MCF 10A (cell line): ENCODE measurements at regions not wholly inside any gene's neighbourhood (a gene's known extent, or its start where the extent isn't known, plus 50 kb on each side); places are given as distances from the start of the nearest gene placed in this dataset.
A peak's percentile ranks its signal among the peaks of the same experiment; 100 is the strongest.

ENCODE experiments used
- BruUV-seq: library from RNA; stranded (reverse); fragments of 400-500 nt; replicated peaks from 2 replicates; lab custom pipeline; 2021; lab: Mats Ljungman, UMichigan
- CTCF ChIA-PET: fragments of 300-600 bp; sonication (Branson Sonifier 250); formaldehyde crosslinking; extraction: SDS; loops from one replicate; lab custom pipeline; 2021; ENCODE audit warnings: antibody characterized with exemption, inconsistent platforms; lab: Yijun Ruan, JAX
- POLR2A ChIA-PET: fragments of 300-600, 350-650 bp; sonication (Branson Sonifier 250); formaldehyde crosslinking; extraction: SDS; loops from one replicate; lab custom pipeline; 2020; ENCODE audit warnings: antibody characterized with exemption, inconsistent platforms; lab: Yijun Ruan, JAX
- DNase-seq: peaks from one replicate; pipeline ENCODE4 v3.0.0-alpha.2; 2018; ENCODE audit not compliant: unreplicated experiment
- H3K27ac Mint-ChIP-seq: one replicate; pipeline ENCODE4 v1.8.0; 2022; ENCODE audit warnings: mild to moderate bottlenecking, low read depth, mixed read lengths; ENCODE audit not compliant: unreplicated experiment
- H3K27me3 Mint-ChIP-seq: one replicate; pipeline ENCODE4 v1.8.0; 2022; ENCODE audit warnings: mixed read lengths; ENCODE audit not compliant: insufficient read depth, unreplicated experiment
- H3K36me3 Mint-ChIP-seq: one replicate; pipeline ENCODE4 v1.8.0; 2022; ENCODE audit warnings: mild to moderate bottlenecking, moderate library complexity, mixed read lengths; ENCODE audit not compliant: insufficient read depth, unreplicated experiment
- H3K4me1 Mint-ChIP-seq: one replicate; pipeline ENCODE4 v1.8.0; 2022; ENCODE audit warnings: mixed read lengths; ENCODE audit not compliant: insufficient read depth, unreplicated experiment
- H3K4me3 Mint-ChIP-seq: one replicate; pipeline ENCODE4 v1.8.0; 2022; ENCODE audit warnings: mild to moderate bottlenecking, moderate library complexity, mixed read lengths; ENCODE audit not compliant: unreplicated experiment
- H3K9me3 Mint-ChIP-seq: one replicate; pipeline ENCODE4 v1.8.0; 2022; ENCODE audit warnings: mixed read lengths; ENCODE audit not compliant: unreplicated experiment
- intact Hi-C: fragments of 100-400 bp; cut with micrococcal nuclease; formaldehyde crosslinking; loops from 2 replicates; pipeline ENCODE4 v1.14.1; 2022
- TF ChIP-seq, protein P1 (sequence below): fragments of 200-600 bp; IDR thresholded peaks from one replicate; pipeline ENCODE4 v1.8.0; 2022; ENCODE audit warnings: antibody characterized with exemption, mild to moderate bottlenecking; ENCODE audit not compliant: unreplicated experiment

DNA sequence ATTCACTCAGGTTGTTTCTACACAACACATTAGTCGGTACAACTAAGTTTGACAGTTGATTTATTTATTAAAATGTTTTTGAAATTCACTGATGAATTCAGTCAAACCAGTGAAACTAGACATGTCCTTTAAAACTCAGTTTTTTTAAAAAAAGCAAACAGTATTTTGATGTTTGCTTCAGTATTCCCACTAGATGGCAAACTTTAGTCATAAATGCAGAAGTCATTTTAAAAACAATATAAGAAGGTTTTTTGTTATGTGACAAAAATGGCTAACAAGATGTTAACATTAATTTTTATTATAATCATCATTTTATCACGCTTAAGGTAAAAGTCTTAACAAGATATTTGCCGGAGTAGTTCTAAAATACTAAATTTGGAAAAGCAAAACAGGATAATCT, 1337.8 kb upstream of the DIAPH2 start:
- TF ChIP-seq, protein P1, sequence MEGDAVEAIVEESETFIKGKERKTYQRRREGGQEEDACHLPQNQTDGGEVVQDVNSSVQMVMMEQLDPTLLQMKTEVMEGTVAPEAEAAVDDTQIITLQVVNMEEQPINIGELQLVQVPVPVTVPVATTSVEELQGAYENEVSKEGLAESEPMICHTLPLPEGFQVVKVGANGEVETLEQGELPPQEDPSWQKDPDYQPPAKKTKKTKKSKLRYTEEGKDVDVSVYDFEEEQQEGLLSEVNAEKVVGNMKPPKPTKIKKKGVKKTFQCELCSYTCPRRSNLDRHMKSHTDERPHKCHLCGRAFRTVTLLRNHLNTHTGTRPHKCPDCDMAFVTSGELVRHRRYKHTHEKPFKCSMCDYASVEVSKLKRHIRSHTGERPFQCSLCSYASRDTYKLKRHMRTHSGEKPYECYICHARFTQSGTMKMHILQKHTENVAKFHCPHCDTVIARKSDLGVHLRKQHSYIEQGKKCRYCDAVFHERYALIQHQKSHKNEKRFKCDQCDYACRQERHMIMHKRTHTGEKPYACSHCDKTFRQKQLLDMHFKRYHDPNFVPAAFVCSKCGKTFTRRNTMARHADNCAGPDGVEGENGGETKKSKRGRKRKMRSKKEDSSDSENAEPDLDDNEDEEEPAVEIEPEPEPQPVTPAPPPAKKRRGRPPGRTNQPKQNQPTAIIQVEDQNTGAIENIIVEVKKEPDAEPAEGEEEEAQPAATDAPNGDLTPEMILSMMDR: peak; percentile 31
- ChIA-PET POLR2A (no interaction called here), CTCF (interaction anchor here (0.5 to 0.8 kb wide), 4 partner anchors 12 to 1035 kb away, joined by 3 to 5 read pairs (median 3); no protein-coding TSS in a partner anchor)
- Mint-ChIP-seq H3K36me3 (no peaks in the 10 kb centered on the region), H3K27ac (no peak overlapping the region), H3K4me3 (no peak overlapping the region), H3K9me3 (no peaks in the 10 kb centered on the region), H3K27me3 (peaks cover 11% of the 10 kb centered on the region), H3K4me1 (no peaks in the 10 kb centered on the region)
- peak; percentile 20 for DNase-seq
- BruUV-seq: no TSS peak
- intact Hi-C loops: loop anchor here (1.0 kb wide), 1 partner anchor 835 kb away; no protein-coding TSS in a partner anchor

DNA sequence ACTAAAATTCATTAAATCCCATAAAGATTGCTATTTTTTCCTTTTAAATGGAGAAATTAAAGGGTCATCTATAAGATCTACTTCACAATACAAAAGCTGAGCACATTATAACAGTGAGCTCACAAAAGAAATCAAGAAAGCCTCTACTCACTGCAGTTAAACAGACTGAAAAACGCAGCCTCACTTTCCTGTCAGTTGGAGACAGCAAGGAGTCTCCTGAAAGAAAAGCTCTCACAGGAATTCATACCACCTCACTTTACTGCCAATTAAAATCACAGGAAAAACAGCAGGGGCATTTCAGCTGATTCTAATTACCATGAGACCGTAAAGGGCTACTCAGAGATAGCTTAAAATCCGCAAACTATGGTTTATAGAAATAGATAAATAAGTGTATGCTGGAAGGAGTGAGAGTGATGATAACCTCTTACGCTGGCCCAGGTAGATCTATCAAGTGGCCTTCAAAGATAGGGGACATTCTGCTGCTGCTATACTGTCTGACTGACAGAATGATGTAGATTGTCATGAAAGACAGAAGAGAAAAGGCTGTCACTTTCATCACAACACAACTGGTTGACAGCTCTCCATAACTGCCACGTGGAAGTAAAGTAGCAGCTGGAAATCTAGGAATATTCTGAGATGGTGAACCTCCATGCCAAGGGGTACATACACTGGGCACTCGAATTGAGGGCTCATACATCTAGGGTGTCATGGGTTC, 1333.7 kb upstream of the DIAPH2 start:
- BruUV-seq: no TSS peak
- H3K4me1 Mint-ChIP-seq: no peaks in the 10 kb centered on the region
- peaks cover 7% of the 10 kb centered on the region for H3K27me3 Mint-ChIP-seq
- no peak overlapping the region for H3K4me3 Mint-ChIP-seq
- no peaks in the 10 kb centered on the region for H3K36me3 Mint-ChIP-seq
- intact Hi-C loops: no loop called here
- POLR2A ChIA-PET: interaction anchor here (1.4 kb wide), 1 partner anchor 32 kb away, joined by 5 read pairs; no protein-coding TSS in a partner anchor
- CTCF ChIA-PET: interaction anchor here (0.9 to 1.0 kb wide), 3 partner anchors 32 to 831 kb away, joined by 3 to 4 read pairs (median 3); no protein-coding TSS in a partner anchor
- H3K9me3 Mint-ChIP-seq: no peaks in the 10 kb centered on the region
- no peak for DNase-seq
- TF ChIP-seq, protein P1: no peak
- H3K27ac Mint-ChIP-seq: no peak overlapping the region

DNA sequence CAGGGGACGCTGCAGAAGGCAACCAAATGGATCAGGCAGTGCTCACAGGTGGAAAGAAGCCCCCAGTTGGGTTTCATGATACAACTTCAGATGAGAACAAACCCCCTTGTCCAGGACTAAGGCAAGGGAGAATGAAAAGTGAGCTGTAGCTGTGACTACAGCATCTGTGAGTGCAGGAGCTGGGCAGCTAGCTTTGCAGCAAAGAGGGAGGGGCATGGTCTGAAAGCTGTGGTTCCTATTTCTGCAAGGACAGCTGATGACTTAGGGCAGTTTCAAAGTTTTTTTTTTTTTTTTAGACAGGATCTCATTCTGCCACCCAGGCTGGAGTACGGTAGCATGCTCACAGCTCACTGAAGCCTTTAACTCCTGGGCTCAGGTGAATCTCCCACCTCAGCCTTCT, 1317.4 kb upstream of the DIAPH2 start:
- Mint-ChIP-seq H3K27me3 (peaks cover 12% of the 10 kb centered on the region), H3K36me3 (no peaks in the 10 kb centered on the region), H3K4me3 (no peak overlapping the region), H3K27ac (no peak overlapping the region), H3K9me3 (no peaks in the 10 kb centered on the region), H3K4me1 (no peaks in the 10 kb centered on the region)
- no peak for DNase-seq
- no TSS peak for BruUV-seq
- POLR2A ChIA-PET: no interaction called here
- intact Hi-C loops: no loop called here
- CTCF ChIA-PET: interaction anchor here (0.5 kb wide), 1 partner anchor 111 kb away, joined by 3 read pairs; no protein-coding TSS in a partner anchor
- TF ChIP-seq, protein P1: no peak

DNA sequence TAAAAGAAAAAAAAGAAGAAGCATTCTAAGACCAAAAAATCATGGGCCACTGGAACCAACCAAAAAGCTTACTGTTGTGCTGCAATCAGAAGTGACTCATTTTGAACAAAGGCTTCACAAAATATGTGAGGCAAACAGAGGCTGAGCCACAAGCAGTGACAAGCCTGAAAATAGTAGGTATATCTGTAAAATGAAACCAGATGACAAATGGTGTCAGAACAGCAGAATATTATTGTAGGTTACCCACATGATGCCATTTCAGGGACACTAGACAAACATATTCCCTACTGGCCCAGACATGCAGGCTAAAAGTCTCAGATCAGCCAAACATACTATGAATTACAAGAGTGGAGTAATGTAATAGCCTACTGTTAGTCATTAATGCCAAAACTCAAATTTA, 1301.8 kb upstream of the DIAPH2 start:
- BruUV-seq: no TSS peak
- intact Hi-C loops: no loop called here
- H3K4me1 Mint-ChIP-seq: peaks cover 6% of the 10 kb centered on the region
- peaks cover 11% of the 10 kb centered on the region for H3K27me3 Mint-ChIP-seq
- H3K4me3 Mint-ChIP-seq: no peak overlapping the region
- H3K9me3 Mint-ChIP-seq: no peaks in the 10 kb centered on the region
- peak overlapping the region; percentile 41 for H3K27ac Mint-ChIP-seq
- TF ChIP-seq, protein P1: no peak
- no peaks in the 10 kb centered on the region for H3K36me3 Mint-ChIP-seq
- DNase-seq: peak; percentile 68
- ChIA-PET CTCF (interaction anchor here (0.6 to 0.8 kb wide), 2 partner anchors 31 to 144 kb away, joined by 3 read pairs; no protein-coding TSS in a partner anchor), POLR2A (interaction anchor here (0.6 to 1.8 kb wide), 3 partner anchors 32 to 312 kb away, joined by 3 to 5 read pairs (median 3); no protein-coding TSS in a partner anchor)
